BE2C (cell line): ENCODE measurements at regions not wholly inside any gene's neighbourhood (a gene's known extent, or its start where the extent isn't known, plus 50 kb on each side); places are given as distances from the start of the nearest gene placed in this dataset.

Experiments
- DNase-seq: peaks from one replicate; pipeline ENCODE4 v3.0.0-alpha.2; 2020
- H3K27me3 ChIP-seq: fragments of 250-450 bp; sonication (Bioruptor Pico); 2 replicates; pipeline ENCODE4 v1.5.1; 2020; ENCODE audit warnings: mild to moderate bottlenecking
- H3K36me3 ChIP-seq: fragments of 250-450 bp; sonication (Bioruptor Pico); 2 replicates; pipeline ENCODE4 v1.5.1; 2020; ENCODE audit warnings: mild to moderate bottlenecking
- H3K4me1 ChIP-seq: fragments of 250-450 bp; sonication (Bioruptor Pico); 2 replicates; pipeline ENCODE4 v1.5.1; 2020
- H3K4me3 ChIP-seq: 2 replicates; pipeline ENCODE4 v1.5.1; 2011; ENCODE audit warnings: low read depth, low read length
- H3K9me3 ChIP-seq: fragments of 250-450 bp; sonication (Bioruptor Pico); 2 replicates; pipeline ENCODE4 v1.5.1; 2020
- TF ChIP-seq, protein P1 (sequence below): IDR thresholded peaks from 2 replicates; pipeline ENCODE4 v1.5.1; 2012; ENCODE audit warnings: mild to moderate bottlenecking, low read depth, low read length

DNA sequence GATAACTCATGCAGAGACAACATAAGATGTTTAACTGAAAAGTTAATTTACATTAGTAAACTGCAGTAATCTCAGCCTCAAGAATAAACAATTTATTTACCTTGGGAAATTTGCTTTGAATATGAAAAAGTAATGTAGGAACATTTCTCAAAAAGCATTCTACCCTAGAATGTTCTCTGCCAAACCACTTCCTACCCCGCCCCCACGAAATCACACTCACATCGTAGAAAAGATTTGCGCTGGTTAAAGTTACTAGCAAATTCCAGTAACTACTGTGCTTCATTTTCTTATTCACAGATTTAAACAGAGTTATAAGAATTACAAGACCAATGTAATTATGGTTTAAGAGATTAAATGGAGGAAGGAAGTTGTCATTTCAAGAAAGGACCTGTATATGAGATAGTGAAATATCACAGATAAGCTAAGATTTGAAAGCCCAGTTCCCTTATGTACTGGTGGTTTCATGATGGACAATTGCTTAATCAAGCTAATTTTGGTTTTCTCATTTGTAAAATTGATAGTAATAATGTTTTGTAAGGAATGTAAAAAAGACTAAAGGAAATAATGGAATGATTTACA lies 175.4 kb downstream of the GNAI1 start:
- H3K4me1 ChIP-seq, result no peaks in the 10 kb centered on the region
- no peaks in the 10 kb centered on the region for H3K9me3 ChIP-seq
- DNase-seq, result no peak
- TF ChIP-seq, protein P1, sequence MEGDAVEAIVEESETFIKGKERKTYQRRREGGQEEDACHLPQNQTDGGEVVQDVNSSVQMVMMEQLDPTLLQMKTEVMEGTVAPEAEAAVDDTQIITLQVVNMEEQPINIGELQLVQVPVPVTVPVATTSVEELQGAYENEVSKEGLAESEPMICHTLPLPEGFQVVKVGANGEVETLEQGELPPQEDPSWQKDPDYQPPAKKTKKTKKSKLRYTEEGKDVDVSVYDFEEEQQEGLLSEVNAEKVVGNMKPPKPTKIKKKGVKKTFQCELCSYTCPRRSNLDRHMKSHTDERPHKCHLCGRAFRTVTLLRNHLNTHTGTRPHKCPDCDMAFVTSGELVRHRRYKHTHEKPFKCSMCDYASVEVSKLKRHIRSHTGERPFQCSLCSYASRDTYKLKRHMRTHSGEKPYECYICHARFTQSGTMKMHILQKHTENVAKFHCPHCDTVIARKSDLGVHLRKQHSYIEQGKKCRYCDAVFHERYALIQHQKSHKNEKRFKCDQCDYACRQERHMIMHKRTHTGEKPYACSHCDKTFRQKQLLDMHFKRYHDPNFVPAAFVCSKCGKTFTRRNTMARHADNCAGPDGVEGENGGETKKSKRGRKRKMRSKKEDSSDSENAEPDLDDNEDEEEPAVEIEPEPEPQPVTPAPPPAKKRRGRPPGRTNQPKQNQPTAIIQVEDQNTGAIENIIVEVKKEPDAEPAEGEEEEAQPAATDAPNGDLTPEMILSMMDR, result no peak
- H3K4me3 ChIP-seq, result no peak overlapping the region
- H3K27me3 ChIP-seq, result no peaks in the 10 kb centered on the region
- H3K36me3 ChIP-seq, result no peaks in the 10 kb centered on the region

DNA sequence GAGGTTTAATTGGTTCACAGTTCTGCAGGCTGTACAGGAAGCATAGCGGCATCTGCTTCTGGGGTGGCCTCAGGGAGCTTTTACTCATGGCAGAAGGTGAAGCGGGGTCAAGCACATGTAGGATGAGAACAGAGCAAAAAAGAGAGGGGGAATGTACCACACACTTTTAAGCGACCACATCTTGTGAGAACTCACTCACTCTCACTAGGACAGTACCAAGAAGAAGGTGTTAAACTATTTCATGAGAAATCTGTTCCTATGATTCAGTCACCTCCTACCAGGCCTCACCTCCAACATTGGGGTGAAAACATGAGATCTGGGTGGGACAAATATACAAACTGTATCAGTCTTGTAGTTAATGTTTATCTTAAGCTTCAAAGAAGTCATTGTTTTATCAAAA lies 174.7 kb downstream of the GNAI1 start:
- no peak for DNase-seq
- no peaks in the 10 kb centered on the region for H3K27me3 ChIP-seq
- TF ChIP-seq, protein P1, result no peak
- no peaks in the 10 kb centered on the region for H3K9me3 ChIP-seq
- no peaks in the 10 kb centered on the region for H3K36me3 ChIP-seq
- no peak overlapping the region for H3K4me3 ChIP-seq
- no peaks in the 10 kb centered on the region for H3K4me1 ChIP-seq

DNA sequence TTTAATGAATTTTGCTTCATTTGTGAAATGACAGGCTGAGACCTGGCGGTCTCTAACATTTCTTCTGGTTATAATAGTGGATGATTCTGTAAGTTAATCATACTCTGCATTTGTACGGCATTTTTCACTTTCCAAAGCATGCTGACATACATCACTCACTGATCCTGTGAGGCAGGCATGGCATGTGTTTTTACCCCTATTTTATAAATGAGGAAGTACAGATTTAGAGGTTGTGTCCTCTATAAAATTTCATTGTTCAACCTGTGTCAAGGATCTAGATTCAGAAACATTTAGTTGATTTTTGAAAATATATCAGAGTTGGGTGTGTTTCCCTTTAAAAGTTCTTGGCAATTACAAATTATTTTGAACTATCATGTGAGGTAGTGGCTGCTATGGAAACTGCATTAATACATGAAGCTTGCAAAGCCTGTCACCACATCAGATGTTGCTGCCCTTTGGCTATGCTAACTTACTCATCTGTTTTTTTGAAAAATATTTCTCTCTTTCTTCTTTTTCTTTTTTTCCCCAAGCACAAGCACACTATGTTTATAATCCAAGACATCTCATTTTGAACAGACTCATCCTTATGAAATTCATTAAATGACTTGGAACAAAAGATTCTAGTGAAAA lies 172.7 kb downstream of the GNAI1 start:
- DNase-seq, result no peak
- Histone ChIP-seq H3K9me3 (no peaks in the 10 kb centered on the region), H3K4me1 (no peaks in the 10 kb centered on the region), H3K36me3 (no peaks in the 10 kb centered on the region), H3K4me3 (no peak overlapping the region), H3K27me3 (no peaks in the 10 kb centered on the region)
- TF ChIP-seq, protein P1, result no peak

DNA sequence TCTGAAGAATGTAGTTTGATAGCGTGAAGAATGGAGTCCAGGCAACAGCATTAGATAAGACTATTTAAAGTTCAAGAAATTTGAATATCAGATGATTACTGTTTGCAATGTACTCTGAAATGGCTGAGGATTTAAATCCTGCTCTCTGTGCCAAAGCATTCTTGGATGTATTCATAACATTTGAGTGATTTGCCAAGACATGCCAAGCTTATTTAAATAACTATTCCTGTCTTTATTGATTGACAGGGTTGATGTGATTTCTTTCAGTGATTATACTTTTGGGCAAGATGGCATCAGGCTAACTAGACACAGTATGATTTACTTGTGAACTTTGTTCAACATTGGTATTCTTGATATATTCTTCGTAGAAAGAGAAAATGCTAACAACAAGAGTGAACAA lies 168.7 kb downstream of the GNAI1 start:
- no peaks in the 10 kb centered on the region for H3K4me1 ChIP-seq
- H3K4me3 ChIP-seq, result no peak overlapping the region
- H3K9me3 ChIP-seq, result no peaks in the 10 kb centered on the region
- H3K36me3 ChIP-seq, result no peaks in the 10 kb centered on the region
- no peak for DNase-seq
- TF ChIP-seq, protein P1, result no peak
- no peaks in the 10 kb centered on the region for H3K27me3 ChIP-seq

DNA sequence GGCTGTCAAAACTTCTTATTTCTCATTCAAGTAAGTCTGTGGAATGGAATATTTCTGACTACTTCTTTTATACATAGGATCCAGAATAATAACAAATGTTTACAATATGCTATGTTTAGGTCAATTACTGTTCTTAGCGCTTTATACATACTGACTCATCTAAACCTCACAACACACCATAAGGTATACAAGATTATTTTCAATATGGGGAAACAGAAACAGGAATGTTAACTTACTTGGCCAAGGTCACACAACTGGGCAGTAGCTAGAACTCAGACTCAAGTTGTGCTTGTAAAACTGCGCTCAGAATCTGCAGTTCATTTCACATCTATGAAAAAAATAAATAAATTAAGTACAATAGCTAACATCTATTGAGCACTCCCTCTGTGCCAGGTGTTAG lies 168.0 kb downstream of the GNAI1 start:
- Histone ChIP-seq H3K9me3 (no peaks in the 10 kb centered on the region), H3K36me3 (no peaks in the 10 kb centered on the region), H3K4me3 (no peak overlapping the region), H3K4me1 (no peaks in the 10 kb centered on the region), H3K27me3 (no peaks in the 10 kb centered on the region)
- no peak for DNase-seq
- TF ChIP-seq, protein P1, result no peak

DNA sequence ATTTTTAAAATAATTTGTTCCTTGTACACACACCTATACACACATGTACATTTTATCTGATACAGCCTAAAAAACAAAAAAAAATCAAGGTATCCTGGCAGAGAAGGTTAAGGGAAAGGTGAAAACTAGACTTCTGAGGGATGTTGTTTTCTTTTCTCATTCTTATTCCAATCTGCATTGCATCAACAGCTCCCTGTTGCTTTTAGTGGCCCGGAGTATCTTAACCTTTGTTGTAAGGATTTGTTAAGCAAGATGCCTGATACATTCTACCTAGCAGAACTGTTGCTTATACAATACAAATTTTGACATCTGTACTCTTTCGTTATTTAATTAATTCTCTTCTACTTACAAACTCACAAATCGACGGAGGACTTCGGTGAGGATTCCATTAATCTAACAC lies 167.4 kb downstream of the GNAI1 start:
- H3K36me3 ChIP-seq, result no peaks in the 10 kb centered on the region
- no peak for DNase-seq
- H3K4me3 ChIP-seq, result no peak overlapping the region
- no peaks in the 10 kb centered on the region for H3K4me1 ChIP-seq
- TF ChIP-seq, protein P1, result no peak
- H3K27me3 ChIP-seq, result no peaks in the 10 kb centered on the region
- H3K9me3 ChIP-seq, result no peaks in the 10 kb centered on the region
